Liver (tissue), 3 donors: ENCODE measurements at regions not wholly inside any gene's neighbourhood (a gene's known extent, or its start where the extent isn't known, plus 50 kb on each side); places are given as distances from the start of the nearest gene placed in this dataset.
A peak's percentile ranks its signal among the peaks of the same experiment; 100 is the strongest.

ENCODE experiments used
- ATF3 ChIP-seq: IDR thresholded peaks from 2 replicates; pipeline ENCODE4 v1.6.1; 2016; ENCODE audit warnings: antibody characterized with exemption
- CTCF ChIP-seq: fragments of 150-350 bp; IDR thresholded peaks from 2 replicates; pipeline ENCODE4 v1.5.1; 2017; ENCODE audit warnings: improper control_type of control experiment, low read depth, low read length; ENCODE audit not compliant: missing input control
- GABPA ChIP-seq, 2 donors: IDR thresholded peaks in 1 of 2; conservative IDR thresholded peaks in 1 of 2; 2 replicates each; pipeline ENCODE4 v1.6.1; 2016; ENCODE audit warnings: antibody characterized with exemption in 2 of 2, mild to moderate bottlenecking in 1 of 2, moderate library complexity in 1 of 2
- HNF4A ChIP-seq, 2 donors: conservative IDR thresholded peaks; 2 replicates each; pipeline ENCODE4 v1.6.1; 2016; ENCODE audit warnings: antibody characterized with exemption in 2 of 2, mild to moderate bottlenecking in 2 of 2
- HNF4G ChIP-seq: IDR thresholded peaks from 2 replicates; pipeline ENCODE4 v1.6.1; 2016; ENCODE audit warnings: antibody characterized with exemption
- MAX ChIP-seq: IDR thresholded peaks from 2 replicates; pipeline ENCODE4 v1.6.1; 2016; ENCODE audit warnings: antibody characterized with exemption
- YY1 ChIP-seq: IDR thresholded peaks from 2 replicates; pipeline ENCODE4 v1.6.1; 2016; ENCODE audit warnings: antibody characterized with exemption, mild to moderate bottlenecking
- donor health status: healthy.
- donor health status: healthy.

- TF ChIP-seq CTCF (no peak), YY1 (peak; percentile 13), MAX (no peak), HNF4A (conservative IDR thresholded peaks at IDR 0.05) (peak in 1 of 2 donors; percentile 27), HNF4G (no peak), GABPA (IDR thresholded peaks at IDR 0.05 in 1 of 2, conservative IDR thresholded peaks at IDR 0.05 in 1 of 2) (no peak), ATF3 (no peak)
Observed at GRCh38 chr4:59695355-59696053, 1504.6 kb upstream of the ADGRL3 start.
